HG02884 (cell line): ENCODE measurements at regions not wholly inside any gene's neighbourhood (a gene's known extent, or its start where the extent isn't known, plus 50 kb on each side); places are given as distances from the start of the nearest gene placed in this dataset.

Experiments
- ATAC-seq: cut with Tn5 transposase; IDR thresholded peaks from one replicate; pipeline ENCODE4 v1.9.1; 2021; ENCODE audit warnings: mild to moderate bottlenecking, moderate library complexity; ENCODE audit not compliant: unreplicated experiment

GRCh38 chr6:10250655-10251220 is 164.1 kb downstream of the TFAP2A start:
- ATAC-seq, result no peak

DNA sequence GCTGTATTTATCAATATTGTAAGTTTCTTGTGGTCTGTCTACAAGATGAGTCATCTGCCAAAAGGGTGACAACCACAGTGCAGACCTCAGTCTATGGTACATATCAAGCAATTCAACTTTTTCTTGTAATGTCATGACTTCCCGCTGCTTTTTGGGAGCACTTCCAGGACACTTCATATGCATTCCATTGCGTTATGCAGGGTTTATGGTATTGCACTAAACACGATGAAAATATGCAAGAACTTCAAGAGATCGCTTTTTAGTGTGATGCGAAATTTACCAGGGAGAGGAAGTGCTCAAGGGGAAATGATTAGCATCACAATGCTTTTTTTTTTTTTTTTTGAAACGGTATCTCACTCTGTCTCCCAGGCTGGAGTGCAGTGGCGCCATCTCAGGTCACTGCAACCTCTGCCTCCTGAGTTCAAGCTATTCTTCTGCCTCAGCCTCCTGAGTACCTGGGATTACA is 166.5 kb downstream of the TFAP2A start:
- ATAC-seq, result no peak

GRCh38 chr6:10237298-10238038 is 177.4 kb downstream of the TFAP2A start:
- ATAC-seq, result no peak

GRCh38 chr6:10235344-10235743 is 179.5 kb downstream of the TFAP2A start:
- no peak for ATAC-seq

DNA sequence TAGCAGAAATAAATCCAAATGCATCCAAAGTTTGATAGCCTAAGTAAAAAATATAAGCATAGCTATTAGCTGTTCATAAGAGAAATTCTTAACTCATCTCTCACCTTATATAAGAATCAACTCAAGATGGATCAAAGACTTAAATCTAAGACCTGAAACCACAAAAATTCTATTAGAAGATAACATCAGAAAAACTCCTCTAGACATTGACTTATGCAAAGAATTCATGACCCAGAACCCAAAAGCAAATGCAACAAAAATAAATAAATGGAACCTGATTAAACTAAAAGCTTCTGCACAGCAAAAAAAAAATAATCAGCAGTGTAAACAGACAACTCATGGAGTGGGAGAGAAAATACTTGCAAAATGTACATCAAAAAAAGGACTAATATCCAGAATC is 184.3 kb downstream of the TFAP2A start:
- ATAC-seq, result no peak

DNA sequence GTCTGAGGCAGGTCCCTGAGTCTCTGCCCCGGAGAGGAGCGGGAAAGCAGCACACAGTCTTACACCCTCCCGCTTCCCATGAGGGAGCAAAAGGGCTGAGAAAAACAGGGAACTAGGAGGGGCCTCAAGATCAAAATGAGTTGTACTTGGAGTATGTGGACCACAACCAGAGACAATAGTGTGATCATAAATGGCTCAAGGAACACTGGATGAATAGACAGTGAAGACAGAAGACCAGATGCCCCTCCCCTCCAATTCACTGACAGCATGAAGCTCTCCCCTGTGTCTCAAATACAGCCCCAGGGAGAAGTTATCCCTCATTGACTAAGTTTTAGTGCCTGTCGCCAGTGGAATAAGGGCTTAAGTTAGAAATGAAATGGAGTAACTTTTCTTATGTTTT is 191.0 kb downstream of the TFAP2A start:
- ATAC-seq, result no peak

DNA sequence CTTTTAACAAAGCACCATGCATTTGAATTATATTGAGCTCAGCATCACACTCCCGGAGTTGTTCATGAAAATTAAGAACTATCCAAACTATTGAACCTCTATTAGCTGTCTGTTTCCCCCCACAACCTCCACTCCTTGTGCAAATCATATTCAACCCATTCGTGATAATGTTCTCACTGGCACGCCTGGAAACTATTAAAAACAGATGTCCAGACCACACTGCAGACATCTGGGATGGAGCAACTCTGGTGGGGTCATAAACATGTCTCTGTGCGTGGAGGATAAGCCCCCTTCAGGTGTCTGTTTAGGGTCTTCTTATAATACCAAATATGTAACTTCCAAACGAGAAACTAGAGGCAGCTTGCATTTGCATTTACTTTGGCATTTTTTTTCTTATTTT is 193.7 kb downstream of the TFAP2A start:
- no peak for ATAC-seq

DNA sequence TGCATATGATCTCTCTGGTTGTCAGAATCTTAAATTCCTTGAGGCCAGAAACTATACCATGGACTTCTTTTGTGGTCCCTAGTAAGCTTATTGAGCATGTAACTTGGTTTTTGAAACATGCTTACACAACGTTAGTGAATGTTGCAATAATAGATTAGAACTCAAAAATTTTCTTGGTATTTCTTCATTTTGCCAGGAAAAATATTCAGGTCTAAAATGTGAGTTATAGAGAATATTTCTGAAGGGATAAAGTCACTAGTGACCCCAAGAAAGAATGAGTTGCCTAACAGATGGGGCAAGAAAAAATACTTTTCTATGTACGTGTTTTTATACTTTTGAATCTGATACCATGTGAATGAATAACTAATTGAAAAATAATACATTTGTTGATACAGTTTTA is 195.4 kb downstream of the TFAP2A start:
- ATAC-seq, result no peak

GRCh38 chr6:10217111-10217510 is 197.8 kb downstream of the TFAP2A start:
- no peak for ATAC-seq

- ATAC-seq, result no peak
Observed at GRCh38 chr6:10215326-10216110, 199.4 kb downstream of the TFAP2A start.

- ATAC-seq, result no peak
Observed at GRCh38 chr6:10210052-10210451, 204.8 kb downstream of the TFAP2A start.

DNA sequence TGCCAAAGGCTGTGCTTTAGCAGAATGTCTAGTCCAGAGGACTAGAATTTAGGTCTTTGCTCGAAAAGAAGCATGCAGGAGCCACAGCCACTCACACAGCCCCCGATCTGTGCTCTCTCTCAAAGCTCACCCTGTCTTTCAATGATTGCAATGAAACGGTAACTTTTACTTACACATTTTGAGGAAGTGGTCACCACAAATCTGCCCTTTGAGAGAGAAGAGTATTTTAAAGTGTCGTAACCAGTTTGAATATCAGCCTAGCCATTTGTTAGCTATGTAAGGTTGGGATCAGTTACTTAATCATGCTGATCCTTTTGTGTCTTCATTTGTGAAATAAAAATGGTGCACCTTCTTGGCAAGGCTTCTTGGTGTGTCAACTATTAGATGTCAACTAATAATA is 209.0 kb downstream of the TFAP2A start:
- ATAC-seq, result no peak

- ATAC-seq, result no peak
Observed at GRCh38 chr6:10205120-10205519, 209.8 kb downstream of the TFAP2A start.

- no peak for ATAC-seq
Observed at GRCh38 chr6:10203651-10204050, 211.2 kb downstream of the TFAP2A start.

GRCh38 chr6:10202581-10202980 is 212.3 kb downstream of the TFAP2A start:
- no peak for ATAC-seq

DNA sequence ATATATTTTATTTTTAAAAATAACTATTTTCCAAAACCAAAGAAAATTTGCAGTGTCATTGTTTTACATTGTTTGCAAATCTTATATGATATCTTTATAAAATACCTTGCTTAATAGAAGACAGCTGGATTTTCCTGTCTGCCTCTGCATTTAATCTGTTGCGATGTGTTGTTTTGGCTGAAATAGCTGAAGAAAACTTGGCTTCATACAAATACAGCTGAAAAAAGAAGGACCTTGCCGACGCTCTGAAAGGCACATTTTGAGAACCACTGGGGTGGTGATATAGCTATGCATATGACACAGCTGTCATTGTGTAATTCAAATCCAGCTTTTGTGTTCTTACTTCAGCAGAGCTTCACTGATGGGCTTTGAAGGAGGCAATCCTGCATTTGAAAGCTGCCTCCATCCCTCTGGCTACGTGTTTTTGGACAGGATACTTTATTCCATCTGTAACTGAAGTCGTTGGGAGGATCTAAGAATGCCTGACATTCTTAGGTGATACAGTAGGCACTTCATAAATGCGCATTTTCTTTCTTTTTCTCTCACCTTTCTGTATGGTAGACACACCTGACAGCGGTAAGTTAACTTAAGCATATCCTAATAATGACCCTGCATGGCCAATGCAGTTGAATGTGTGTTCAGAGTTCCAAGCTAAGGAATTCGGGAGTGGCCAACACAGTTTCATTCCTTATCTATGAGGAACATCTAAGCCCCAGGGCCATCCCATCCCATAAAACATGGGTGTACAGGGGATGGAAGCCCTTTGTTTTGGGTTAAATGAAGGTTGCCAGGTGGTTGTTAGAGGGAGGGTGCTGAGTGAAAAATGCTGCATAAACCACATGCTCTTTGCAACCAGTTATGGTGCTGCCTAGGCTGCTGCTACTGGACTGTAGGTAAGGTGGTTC is 213.0 kb downstream of the TFAP2A start:
- ATAC-seq, result no peak

DNA sequence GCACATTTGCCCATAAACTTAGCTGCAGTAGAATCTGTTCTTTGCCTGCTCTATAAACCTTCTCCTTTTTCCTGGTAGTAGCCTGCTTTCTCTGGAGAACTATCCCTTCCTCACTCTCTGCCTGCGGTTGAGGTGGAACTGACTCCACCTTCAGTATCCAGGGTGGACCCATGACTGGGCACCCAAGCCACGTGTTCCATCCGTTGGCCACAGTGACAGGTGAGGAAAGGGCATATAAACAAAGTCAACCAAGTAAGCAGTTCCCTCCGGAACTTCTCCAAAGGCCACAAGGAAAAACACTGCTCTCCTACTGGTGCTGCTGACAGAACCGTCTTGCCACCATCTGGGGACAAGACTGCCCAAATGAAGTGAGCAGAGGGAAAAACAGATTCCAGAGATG is 218.8 kb downstream of the TFAP2A start:
- no peak for ATAC-seq

DNA sequence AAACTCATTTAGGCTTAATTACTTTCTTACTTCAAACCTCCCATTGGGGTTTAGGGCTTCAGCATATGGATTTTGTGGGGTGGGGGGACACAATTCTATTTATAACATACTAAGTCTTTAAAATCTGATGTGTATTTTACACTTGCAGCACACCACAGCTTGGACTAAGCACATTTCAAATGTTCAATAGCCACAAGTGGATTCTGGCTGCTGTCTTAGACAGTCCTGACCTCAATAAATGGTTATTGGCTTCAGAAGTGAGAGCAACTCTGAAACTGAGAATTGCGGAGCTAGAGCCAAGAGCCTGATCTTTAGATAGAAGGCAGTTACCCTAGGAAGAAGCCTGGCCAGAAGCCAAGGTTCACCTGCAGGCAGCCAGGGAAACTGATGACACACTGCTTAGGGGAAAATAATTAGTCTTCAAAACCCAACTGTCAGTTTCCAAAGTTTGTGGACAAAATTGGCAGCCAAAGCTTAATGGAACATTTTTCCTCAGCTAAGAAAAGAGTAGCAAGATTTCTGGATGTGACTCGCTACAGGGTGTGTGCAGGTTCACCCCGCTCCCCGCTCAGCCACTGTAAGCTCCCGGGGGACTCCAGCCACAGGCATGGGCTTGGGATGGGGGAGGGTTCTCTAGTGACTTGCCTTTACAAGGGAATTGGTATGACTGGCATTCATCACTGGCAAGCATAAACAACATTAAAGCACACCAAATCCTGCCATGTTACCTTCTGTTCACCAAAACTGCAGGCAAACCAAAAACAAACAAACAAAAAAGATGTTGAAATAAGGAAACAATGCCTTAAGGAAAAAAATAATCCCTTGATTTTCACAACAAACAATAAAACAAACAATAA is 219.8 kb downstream of the TFAP2A start:
- no peak for ATAC-seq

- no peak for ATAC-seq
Observed at GRCh38 chr6:10193321-10193720, 221.6 kb downstream of the TFAP2A start.

GRCh38 chr6:10190042-10190441 is 224.8 kb downstream of the TFAP2A start:
- no peak for ATAC-seq
